ENCODE measurements at regions not wholly inside any gene's neighbourhood (a gene's known extent, or its start where the extent isn't known, plus 50 kb on each side); places are given as distances from the start of the nearest gene placed in this dataset.

GRCh38 chr4:165715989-165716388 lies 157.0 kb upstream of the TLL1 start:
- Histone ChIP-seq H3K36me3 (replicated peaks in 1 of 2; ENCODE audit: control insufficient read depth in 1 of 2, insufficient read depth in 2 of 2, low read length in 2 of 2) (no peaks in the 10 kb centered on the region), H3K4me3 (replicated peaks in 1 of 3; ENCODE audit: low read depth in 2 of 3, low read length in 3 of 3) (no peak overlapping the region), H3K9me3 (replicated peaks in 1 of 2; ENCODE audit: control insufficient read depth in 1 of 2, insufficient read depth in 1 of 2, low read length in 2 of 2) (no peaks in the 10 kb centered on the region), H4K20me1 (ENCODE audit: insufficient read depth, low read length) (no peaks in the 10 kb centered on the region), H3K27ac (ENCODE audit: low read depth in 1 of 2, low read length in 2 of 2) (no peak overlapping the region), H3K9ac (ENCODE audit: insufficient read depth, low read length, poor library complexity, severe bottlenecking) (no peak overlapping the region), H3K79me2 (ENCODE audit: insufficient read depth, low read length) (no peaks in the 10 kb centered on the region), H3K4me1 (ENCODE audit: control insufficient read depth in 1 of 2, insufficient read depth in 2 of 2, low read length in 2 of 2) (no peaks in the 10 kb centered on the region), H2AFZ (ENCODE audit: insufficient read depth, low read depth, low read length, poor library complexity, severe bottlenecking) (no peak overlapping the region), H3K4me2 (replicated peaks; ENCODE audit: extremely low read depth, low read length, poor library complexity, severe bottlenecking) (no peak overlapping the region), H3K27me3 (ENCODE audit: control insufficient read depth in 2 of 2, insufficient read depth in 2 of 2, low read length in 2 of 2) (no peaks in the 10 kb centered on the region)
- no peak for TF ChIP-seq CTCF (IDR thresholded peaks at IDR 0.05)
- Mint-ChIP-seq H3K36me3 (no peaks in the 10 kb centered on the region), H3K27ac (no peak overlapping the region), H3K4me3 (no peak overlapping the region), H3K4me1 (no peaks in the 10 kb centered on the region), H3K27me3 (ENCODE audit: low read depth in 3 of 3) (peaks cover 0 to 3% (median 0%) of the 10 kb centered on the region in 3 donors), H3K9me3 (peaks cover 0 to 7% (median 4%) of the 10 kb centered on the region in 7 donors)
- intact Hi-C loops (cut with micrococcal nuclease): no loop called here
- DNase-seq: no peak
- no CpG with 5 or more reads among the region's 1 CpG for WGBS (ENCODE audit: insufficient coverage)

- Histone ChIP-seq H4K20me1 (ENCODE audit: insufficient read depth, low read length) (no peaks in the 10 kb centered on the region), H3K27me3 (ENCODE audit: control insufficient read depth in 2 of 2, insufficient read depth in 2 of 2, low read length in 2 of 2) (no peaks in the 10 kb centered on the region), H3K79me2 (ENCODE audit: insufficient read depth, low read length) (no peaks in the 10 kb centered on the region), H3K4me1 (ENCODE audit: control insufficient read depth in 1 of 2, insufficient read depth in 2 of 2, low read length in 2 of 2) (no peaks in the 10 kb centered on the region), H3K9ac (ENCODE audit: insufficient read depth, low read length, poor library complexity, severe bottlenecking) (no peak overlapping the region), H3K27ac (ENCODE audit: low read depth in 1 of 2, low read length in 2 of 2) (no peak overlapping the region), H3K4me3 (replicated peaks in 1 of 3; ENCODE audit: low read depth in 2 of 3, low read length in 3 of 3) (no peak overlapping the region), H2AFZ (ENCODE audit: insufficient read depth, low read depth, low read length, poor library complexity, severe bottlenecking) (no peak overlapping the region), H3K36me3 (replicated peaks in 1 of 2; ENCODE audit: control insufficient read depth in 1 of 2, insufficient read depth in 2 of 2, low read length in 2 of 2) (no peaks in the 10 kb centered on the region), H3K4me2 (replicated peaks; ENCODE audit: extremely low read depth, low read length, poor library complexity, severe bottlenecking) (no peak overlapping the region), H3K9me3 (replicated peaks in 1 of 2; ENCODE audit: control insufficient read depth in 1 of 2, insufficient read depth in 1 of 2, low read length in 2 of 2) (no peaks in the 10 kb centered on the region)
- peaks cover 0 to 7% (median 4%) of the 10 kb centered on the region in 7 donors for H3K9me3 Mint-ChIP-seq
- DNase-seq: no peak
- TF ChIP-seq CTCF (IDR thresholded peaks at IDR 0.05): no peak
- no peaks in the 10 kb centered on the region for H3K4me1 Mint-ChIP-seq
- H3K27me3 Mint-ChIP-seq (ENCODE audit: low read depth in 3 of 3): peaks cover 0 to 3% (median 0%) of the 10 kb centered on the region in 3 donors
- no peak overlapping the region for H3K4me3 Mint-ChIP-seq
- no peaks in the 10 kb centered on the region for H3K36me3 Mint-ChIP-seq
- H3K27ac Mint-ChIP-seq: no peak overlapping the region
- intact Hi-C loops (cut with micrococcal nuclease): no loop called here
Measured at GRCh38 chr4:165716472-165716871, 156.6 kb upstream of the TLL1 start.

All from CD14-positive monocyte (primary cell).